GM18861 (cell line): ENCODE measurements at regions not wholly inside any gene's neighbourhood (a gene's known extent, or its start where the extent isn't known, plus 50 kb on each side); places are given as distances from the start of the nearest gene placed in this dataset.
"Not testable (repeated sequence)": the region's sequence is repeated elsewhere in the genome, so short reads cannot be mapped to it uniquely, and the experiment has no call there.

Source experiments
- ATAC-seq: cut with Tn5 transposase; IDR thresholded peaks from one replicate; pipeline ENCODE4 v1.9.1; 2021; ENCODE audit not compliant: unreplicated experiment

DNA sequence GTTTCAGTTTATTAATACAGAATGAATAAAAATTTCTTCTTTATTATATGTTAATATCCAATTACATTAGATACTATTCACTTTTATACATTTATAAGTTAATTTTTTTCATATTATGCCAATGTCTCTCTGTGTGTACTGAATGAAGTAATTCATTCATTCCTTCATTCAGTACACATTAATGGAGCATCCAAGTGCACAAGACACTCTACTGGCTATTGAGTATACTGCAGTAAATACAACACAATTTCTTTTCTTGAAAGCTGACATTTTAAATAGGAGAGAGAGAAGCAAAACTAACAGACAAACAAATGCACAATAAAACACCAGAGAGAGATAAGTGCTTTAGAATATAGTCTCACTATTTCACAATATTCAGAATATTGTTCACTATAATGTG lies 1038.3 kb upstream of the SPRY2 start:
- ATAC-seq = no peak

DNA sequence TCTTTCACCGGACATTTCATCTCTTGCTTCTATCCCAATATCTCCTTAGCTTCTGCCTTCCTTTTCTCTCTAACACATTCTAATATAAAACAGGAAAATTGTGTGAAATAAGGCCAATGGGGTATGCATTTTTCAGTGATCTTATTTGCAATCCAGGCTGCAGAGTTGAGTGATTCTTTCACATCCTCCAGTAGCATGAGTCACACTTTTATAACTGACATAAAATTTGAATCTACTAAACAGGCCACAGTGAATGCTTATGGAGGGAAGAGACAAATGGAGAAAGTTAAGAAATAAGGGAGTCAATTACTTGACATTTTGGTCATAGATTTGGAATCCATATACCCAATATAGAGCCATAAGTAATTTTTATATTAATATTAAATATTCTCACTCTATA lies 1037.0 kb upstream of the SPRY2 start:
- ATAC-seq = no peak

DNA sequence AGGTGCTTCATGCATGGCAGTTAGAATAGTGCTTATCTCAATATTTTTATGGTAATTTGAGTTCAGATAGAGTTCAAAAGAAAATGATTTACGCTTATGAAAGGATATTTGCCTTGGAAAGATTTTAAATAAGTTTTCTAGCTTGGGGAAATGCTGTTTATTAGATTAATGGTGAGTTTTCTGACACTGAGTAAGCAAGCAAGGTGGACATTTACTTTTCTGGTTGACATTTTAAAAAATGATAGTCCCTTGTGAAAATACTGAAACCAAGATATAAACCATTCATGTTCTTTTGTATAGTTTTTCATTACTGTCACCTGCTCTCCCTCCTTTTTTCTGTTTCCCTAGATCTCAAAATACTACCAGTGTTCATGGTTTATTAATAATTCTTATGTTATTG lies 1034.8 kb upstream of the SPRY2 start:
- ATAC-seq = no peak

DNA sequence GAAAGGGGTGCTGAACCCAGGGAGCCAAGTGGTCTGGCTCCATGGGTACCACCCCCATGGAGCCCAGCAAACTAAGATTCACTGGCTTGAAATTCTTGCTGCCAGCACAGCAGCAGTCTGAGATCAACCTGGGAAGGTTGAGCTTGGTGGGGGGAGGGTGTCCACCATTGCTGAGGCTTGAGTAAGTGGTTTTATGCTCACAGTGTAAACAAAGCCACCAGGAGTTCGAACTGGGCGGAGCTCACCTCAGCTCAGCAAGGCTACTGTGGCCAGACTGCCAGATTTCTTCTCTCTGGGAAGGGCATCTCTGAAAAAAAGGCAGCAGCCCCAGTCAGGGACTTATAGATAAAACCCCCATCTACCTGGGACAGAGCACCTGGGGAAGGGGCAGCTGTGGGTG lies 1021.8 kb upstream of the SPRY2 start:
- not testable (repeated sequence) for ATAC-seq

DNA sequence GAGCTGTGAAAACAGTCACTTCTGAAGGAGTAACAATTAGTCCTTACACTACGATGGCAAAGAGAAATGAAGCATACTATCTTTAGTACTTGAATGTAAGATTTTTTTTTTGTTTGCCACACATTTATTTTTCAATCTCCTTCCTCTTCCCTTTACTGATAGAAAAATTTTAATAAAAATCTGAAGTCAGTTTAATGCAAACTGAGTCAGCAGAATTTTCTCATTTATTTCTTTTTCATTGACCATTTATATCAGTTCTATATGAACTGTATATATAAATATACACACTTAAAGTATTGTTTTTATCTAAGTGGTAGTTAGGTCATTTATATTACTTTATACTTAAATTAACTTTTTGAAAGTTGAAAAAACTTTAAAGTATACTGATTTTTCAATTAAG lies 1009.1 kb upstream of the SPRY2 start:
- no peak for ATAC-seq

DNA sequence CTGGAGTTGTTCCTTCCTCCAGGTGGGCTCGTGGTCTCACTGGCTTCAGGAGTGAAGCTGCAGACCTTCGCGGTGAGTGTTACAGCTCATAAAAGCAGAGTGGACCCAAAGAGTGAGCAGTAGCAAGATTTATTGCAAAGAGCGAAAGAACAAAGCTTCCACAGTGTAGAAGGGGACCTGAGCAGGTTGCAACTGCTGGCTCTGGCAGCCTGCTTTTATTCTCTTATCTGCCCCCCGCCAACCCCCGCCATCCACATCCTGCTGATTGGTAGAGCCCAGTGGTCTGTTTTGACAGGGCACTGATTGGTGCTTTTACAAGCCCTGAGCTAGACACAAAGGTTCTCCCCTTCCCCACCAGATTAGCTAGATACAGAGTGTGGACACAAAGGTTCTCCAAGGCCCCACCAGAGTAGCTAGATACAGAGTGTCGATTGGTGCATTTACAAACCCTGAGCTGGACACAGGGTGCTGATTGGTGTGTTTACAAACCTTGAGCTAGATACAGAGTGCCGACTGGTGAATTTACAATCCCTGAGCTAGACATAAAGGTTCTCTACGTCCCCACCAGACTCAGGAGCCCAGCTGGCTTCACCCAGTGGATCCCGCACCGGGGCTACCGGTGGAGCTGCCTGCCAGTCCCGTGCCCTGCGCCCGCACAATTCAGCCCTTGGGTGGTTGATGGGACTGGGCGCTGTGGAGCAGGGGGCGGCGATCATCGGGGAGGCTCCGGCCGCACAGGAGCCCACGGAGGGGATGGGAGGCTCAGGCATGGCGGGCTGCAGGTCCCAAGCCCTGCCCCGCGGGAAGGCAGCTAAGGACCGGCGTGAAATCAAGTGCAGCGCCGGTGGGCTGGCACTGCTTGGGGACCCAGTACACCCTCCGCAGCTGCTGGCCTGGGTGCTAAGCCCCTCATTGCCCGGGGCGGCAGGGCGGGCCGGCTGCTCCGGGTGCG lies 999.5 kb upstream of the SPRY2 start:
- ATAC-seq = not testable (repeated sequence)

DNA sequence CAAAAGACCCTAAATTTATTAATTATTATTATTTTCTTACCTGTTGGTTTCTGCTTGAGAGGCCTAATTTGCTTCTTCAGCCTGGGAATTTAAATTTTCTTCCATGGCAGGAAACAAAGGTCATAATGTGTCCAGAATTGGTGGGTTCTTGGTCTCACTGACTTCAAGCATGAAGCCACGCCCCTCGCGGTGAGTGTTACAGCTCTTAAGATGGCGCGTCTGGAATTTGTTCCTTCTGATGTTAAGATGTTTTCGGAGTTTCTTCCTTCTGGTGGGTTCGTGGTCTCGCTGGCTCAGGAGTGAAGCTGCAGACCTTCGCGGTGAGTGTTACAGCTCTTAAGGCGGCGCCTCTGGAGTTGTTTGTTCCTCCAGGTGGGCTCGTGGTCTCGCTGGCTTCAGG lies 998.7 kb upstream of the SPRY2 start:
- ATAC-seq = not testable (repeated sequence)

DNA sequence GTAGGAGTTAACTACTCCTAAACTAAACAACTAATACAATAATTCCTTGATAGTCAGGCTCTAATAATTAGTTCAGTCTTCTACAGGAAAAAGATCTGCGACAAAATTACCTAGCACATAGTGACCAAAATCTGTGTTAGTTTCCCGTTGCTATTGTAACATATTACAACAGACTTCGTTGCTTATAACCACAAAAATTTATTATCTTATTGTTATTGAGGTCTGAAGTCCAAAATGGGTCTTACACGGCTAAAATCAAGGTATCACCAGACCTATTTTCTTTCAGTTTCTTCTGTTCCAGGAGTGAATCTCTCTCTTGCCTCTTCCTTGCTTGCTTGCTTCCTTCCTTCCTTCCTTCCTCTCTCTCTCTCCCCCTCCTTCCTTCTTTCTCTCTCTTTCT lies 993.6 kb upstream of the SPRY2 start:
- no peak for ATAC-seq

DNA sequence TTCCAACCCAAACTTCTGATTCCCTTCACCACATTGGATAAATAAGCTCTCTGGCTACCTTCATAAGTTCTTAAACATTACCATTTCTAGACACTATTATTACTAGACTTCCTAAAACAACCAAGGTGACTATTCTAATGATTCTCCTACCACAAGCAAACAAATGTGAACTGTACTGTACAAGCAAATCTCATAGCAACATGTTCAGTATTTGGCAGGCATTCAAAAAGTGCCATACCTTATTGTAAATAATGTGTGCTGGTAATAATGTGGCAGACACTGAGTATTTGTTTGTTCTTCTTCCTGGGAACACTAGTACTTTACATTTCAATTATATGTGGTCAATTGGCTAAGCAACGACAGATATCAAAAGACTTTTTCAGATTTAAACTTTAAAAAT lies 986.0 kb upstream of the SPRY2 start:
- no peak for ATAC-seq

DNA sequence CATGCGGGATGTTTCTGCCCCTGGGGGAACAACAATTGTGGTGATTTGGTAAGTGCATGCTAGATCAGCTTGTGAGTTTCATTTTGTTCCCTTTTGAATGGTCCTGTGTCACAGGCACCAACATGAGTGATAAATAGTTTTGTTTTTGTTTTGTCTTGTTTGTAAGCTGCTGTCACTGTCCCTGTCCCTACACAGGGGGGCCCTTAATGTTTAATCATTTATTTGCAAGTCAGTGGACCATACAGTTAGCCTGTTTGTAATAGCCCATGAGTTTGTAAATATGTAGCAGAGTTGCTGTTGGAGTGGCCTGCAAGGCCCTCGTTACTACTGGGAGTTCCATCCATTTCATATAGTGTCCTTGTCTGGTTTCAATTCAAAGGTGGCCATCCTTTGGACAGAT lies 979.6 kb upstream of the SPRY2 start:
- peak; percentile 53 for ATAC-seq

DNA sequence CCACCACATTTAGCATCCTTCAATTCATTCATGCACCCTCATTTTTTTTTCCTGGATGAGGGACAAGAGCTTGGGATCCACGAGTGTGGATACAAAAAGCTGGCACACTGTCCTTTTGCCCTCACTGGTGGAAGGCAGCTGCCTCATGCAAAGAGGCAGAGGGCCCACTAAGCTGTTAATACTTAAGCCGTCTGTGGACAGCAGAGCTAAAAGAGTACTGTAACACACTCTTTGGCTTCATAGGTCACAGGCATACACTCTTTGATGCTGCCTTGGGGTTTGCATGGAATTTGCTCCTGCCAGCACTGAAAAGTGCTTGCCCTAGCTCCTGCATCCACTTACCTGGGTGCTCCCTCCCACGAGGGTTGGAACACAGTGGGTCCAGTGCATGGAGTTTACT lies 978.4 kb upstream of the SPRY2 start:
- ATAC-seq = no peak

DNA sequence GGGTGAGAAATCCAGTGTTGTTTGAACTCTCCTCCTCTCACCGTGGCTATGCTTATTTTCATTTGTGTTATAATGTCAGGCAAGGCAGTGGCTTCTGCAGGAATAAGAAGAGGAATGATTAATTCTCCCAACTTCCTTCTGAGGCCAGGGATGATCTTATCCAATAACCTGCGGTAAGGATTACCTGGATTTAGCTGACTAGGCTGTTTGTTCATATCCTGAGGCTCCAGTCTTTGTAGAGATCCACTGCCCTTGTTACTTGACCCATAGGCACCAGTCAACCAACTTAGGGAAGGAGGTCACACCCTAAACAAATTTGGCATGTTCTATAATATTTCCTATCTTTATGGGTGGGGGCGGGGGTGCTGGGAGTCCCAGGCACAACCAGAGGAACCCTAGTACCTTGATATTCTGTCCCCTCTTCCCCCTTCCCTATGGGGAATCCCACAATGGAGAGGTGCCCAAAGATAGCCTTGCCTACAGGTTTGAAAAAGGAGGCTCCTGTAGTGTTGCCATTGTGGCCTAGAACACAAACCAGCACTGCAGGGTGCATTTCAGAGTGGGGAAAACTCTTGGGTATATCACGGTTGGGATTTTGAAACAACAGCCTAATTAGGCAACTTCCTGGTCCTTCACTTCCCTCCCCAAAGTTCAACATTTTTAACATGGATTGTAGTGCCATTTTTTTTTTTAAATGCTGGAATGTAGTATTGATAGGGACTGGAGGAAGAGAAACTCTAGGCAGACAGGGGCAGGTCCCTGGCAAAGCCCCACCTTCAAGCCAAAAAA lies 977.5 kb upstream of the SPRY2 start:
- ATAC-seq = no peak

DNA sequence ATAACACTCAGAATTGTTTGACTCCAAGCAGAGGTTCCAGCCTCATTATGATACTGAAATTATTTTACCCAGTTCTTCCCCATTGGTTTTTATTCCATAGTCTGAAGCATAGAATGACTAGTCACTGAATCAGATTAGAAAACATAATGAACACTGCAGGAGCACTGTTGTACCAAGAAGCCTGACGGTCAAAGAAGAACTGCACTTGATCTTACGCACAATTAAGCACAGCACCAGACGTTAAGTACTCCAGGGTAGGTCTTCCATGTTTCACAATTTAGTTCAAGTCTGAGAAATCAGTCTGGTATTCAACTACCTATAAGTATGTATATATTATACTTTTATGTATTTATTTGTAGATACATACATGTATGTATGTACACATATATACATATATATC lies 973.5 kb upstream of the SPRY2 start:
- ATAC-seq = no peak

DNA sequence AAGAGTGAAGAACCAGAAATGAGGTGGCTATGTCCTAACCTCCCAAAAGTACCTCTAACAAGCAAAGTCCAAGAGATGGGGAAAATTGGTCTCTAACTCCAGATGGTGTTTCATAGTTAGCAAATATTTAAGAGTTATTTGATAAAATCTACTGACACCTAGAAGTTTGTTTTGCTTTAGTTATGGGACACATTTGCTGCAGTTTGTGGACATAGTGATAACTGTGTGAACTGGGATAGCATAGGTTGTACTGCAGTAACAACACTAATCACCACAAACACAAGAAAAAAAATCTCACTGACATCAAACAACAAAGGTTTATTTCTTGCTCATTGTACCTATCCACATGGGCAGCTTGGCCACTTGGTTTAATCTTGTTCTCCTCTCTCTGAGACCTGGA lies 965.0 kb upstream of the SPRY2 start:
- ATAC-seq = no peak

DNA sequence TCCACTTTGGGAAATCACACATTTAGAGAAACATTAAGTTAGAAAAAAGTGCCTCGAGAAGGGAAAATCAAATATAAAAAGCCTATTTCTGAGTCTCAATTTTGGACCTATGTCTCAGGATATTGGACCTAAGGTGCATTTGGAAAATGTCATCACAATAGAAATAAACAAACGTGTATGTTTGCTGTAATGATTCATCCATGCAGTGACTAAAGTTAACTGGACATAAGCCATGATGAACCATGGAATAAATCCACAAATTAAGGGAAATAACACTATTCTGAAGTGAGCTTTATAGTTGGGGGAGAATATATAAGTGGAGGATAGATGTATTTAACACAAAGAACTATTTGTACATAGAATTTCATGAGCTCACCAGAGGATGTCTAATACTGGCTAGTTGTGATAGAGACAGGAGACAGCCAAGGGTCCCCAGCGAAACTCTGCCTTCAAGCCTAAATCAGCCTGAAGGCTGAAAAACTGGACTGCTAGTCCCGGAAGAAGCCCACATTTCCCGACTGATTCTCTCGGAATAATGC lies 963.3 kb upstream of the SPRY2 start:
- no peak for ATAC-seq

DNA sequence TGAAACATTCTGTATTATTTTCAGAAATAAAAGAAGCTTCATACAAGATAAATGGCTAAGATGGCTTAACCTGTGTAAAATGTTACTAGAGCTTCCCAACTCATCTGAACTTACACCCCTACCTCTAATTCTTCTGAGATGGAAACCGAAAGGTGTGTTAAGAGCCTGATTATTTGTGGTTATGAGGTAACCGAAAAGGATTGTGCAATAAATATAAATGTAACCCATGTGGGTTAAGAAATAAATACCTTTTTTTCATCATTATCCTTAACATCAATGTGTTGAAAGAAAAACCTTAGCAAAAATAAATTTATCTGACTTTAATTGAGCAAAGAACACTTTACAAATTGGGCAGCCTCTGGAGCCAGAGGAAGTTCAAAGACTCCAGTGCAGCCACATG lies 961.8 kb upstream of the SPRY2 start:
- no peak for ATAC-seq

DNA sequence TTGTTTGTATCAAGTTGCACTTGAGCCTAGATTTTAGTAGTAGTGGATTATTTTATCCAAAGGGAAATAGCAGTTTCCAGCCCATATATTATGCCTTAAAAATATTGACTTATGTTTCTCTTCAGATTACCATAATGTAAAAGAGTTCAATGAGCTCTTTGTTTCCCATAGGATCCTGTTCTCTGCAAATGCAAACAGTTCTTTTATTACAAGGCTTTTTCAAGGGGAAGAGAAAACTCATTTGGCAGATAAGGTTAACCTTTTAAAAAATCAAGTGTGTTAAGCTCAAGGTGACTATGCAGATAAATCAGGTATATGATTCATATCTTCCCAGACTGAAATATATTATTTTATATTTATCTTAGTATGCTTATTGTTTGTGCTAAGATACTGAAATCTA lies 961.2 kb upstream of the SPRY2 start:
- ATAC-seq = no peak

DNA sequence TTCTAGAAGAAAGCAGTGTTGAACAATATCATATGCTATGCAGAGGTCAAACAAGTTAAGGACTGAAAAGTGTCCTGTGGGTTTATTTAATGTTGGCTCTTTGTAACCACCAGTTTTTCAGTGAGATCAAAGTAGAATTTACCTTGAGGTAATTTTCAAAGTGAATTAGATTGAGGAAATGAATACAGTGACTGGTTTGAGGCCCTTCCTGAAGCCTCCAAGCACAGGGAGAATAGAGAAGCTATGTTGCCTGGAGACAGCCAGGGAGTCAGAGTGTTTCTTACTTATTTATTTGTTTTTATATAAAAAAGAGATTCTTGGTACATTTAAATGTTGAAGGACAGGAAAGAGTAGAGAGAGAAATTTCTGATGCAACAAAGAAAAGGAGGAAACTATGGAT lies 954.3 kb upstream of the SPRY2 start:
- ATAC-seq = no peak

DNA sequence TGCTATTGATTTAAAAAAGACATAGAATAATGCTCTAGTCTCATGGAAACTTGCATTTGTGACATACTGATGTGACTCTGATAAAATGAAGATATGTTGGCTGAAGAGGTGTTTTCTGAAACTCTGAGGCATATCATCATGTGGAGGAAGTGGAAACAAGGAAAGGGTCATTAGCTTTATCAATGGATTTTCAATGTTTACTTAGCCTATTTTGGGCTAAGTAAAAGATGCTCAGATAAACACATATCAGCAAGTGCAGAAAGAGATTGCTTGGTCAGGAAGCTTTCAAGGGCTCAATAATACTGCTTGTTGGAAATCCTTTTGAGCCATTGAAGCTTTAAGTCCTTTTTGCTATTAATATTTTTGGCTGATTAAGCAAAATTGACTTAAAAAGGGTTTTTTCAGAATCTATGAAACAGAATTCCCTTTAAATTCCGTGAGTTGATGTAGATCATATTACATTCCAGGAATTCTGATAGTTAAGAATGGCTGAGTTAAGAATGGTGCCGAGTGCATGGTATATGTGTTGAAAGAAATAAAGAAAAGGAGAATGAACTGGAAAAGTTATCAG lies 952.8 kb upstream of the SPRY2 start:
- no peak for ATAC-seq

DNA sequence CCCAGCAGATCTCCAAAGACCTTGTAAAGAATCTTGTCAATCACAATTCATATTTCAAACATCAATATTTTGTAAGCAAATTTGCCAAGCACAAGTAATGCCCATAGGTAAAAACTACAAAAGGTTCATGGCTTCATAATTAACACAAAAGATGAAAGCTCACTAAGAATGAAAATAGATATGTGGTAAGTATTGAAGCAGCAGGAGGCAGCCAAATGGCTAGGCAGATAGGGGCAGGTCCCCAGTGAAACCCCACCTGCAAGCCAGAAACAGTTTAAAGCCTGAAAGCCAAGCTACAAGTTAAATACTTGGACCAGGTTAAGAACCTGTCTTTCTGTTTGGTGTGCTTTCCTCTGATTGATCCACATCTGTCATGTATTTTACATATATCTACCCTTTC lies 942.6 kb upstream of the SPRY2 start:
- no peak for ATAC-seq

DNA sequence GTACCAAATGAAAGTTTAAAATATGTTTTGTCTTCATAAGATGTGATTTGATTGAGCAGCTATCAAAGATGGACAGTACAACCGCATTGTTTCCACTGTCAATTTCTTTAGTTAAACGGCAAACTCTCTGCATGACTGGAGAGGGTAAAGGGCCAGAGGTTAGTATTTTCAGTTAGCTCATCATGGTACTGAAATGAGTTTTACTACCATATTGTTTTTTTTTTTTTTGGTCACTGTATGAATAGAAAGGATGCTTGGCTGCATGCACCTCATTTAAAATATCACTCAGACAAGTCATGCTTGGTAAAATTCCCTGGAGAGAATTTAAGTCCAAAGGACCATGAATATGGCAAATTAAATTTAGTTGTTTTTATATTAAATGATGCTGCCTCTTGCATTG lies 942.1 kb upstream of the SPRY2 start:
- peak; percentile 57 for ATAC-seq
